ENCODE measurements at regions not wholly inside any gene's neighbourhood (a gene's known extent, or its start where the extent isn't known, plus 50 kb on each side); places are given as distances from the start of the nearest gene placed in this dataset.
"Not testable (repeated sequence)": the region's sequence is repeated elsewhere in the genome, so short reads cannot be mapped to it uniquely, and the experiment has no call there.

GRCh38 chrX:16067886-16068515 is 55.4 kb upstream of the GRPR start:
- no peak for DNase-seq

- DNase-seq: no peak
Observed at GRCh38 chrX:16063921-16064320, 59.4 kb upstream of the GRPR start.

- DNase-seq: no peak
Observed at GRCh38 chrX:16063141-16063540, 60.2 kb upstream of the GRPR start.

- no peak for DNase-seq
Observed at GRCh38 chrX:16061296-16061695, 62.1 kb upstream of the GRPR start.

GRCh38 chrX:16060252-16060651 is 63.1 kb upstream of the GRPR start:
- DNase-seq: no peak

GRCh38 chrX:16049126-16049525 is 74.2 kb upstream of the GRPR start:
- DNase-seq: not testable (repeated sequence)

GRCh38 chrX:16042980-16043379 is 80.4 kb upstream of the GRPR start:
- DNase-seq: no peak

GRCh38 chrX:16039834-16040233 is 83.5 kb upstream of the GRPR start:
- DNase-seq: no peak

GRCh38 chrX:16039363-16039762 is 84.0 kb upstream of the GRPR start:
- no peak for DNase-seq

- no peak for DNase-seq
Observed at GRCh38 chrX:16033331-16033730, 90.0 kb upstream of the GRPR start.

GRCh38 chrX:16028576-16028975 is 94.8 kb upstream of the GRPR start:
- DNase-seq: no peak

GRCh38 chrX:16023790-16024734 is 99.3 kb upstream of the GRPR start:
- DNase-seq: no peak

GRCh38 chrX:16022580-16023200 is 100.7 kb upstream of the GRPR start:
- DNase-seq: no peak

- no peak for DNase-seq
Observed at GRCh38 chrX:16018291-16018690, 105.1 kb upstream of the GRPR start.

- no peak for DNase-seq
Observed at GRCh38 chrX:16014171-16014570, 109.2 kb upstream of the GRPR start.

- no peak for DNase-seq
Observed at GRCh38 chrX:16012250-16012649, 111.1 kb upstream of the GRPR start.

GRCh38 chrX:16005917-16006316 is 117.4 kb upstream of the GRPR start:
- DNase-seq: no peak

GRCh38 chrX:16002185-16002584 is 121.2 kb upstream of the GRPR start:
- no peak for DNase-seq

- DNase-seq: no peak
Observed at GRCh38 chrX:15998350-15998749, 125.0 kb upstream of the GRPR start.

GRCh38 chrX:15989716-15990115 is 133.6 kb upstream of the GRPR start:
- no peak for DNase-seq

- no peak for DNase-seq
Observed at GRCh38 chrX:15988661-15989603, 134.3 kb upstream of the AP1S2 start.

- DNase-seq: no peak
Observed at GRCh38 chrX:15985937-15986336, 131.3 kb upstream of the AP1S2 start.

- no peak for DNase-seq
Observed at GRCh38 chrX:15983034-15983433, 128.4 kb upstream of the AP1S2 start.

Measured in hippocampal formation (tissue), 2 donors.